ENCODE measurements at regions not wholly inside any gene's neighbourhood (a gene's known extent, or its start where the extent isn't known, plus 50 kb on each side); places are given as distances from the start of the nearest gene placed in this dataset.
"Not testable (repeated sequence)": the region's sequence is repeated elsewhere in the genome, so short reads cannot be mapped to it uniquely, and the experiment has no call there.

DNA sequence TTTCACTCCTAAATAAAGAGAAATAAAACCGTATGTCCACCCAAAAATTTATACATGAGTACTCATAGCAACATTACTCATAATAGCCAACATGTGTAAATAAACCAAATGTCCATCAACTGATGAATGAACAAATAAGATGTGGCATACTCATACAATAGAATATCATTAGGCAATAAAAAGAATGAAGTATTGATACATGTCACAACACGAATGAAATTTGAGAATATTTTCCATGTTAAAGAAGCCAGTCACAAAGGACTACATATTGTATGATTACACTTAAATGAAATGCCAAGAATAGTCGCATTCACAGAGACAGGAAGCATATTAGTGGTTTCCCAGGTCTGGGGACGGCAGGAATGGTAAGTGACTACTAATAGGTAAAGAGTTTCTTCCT lies 869.2 kb downstream of the IGSF11 start:
- in situ Hi-C loops (cut with MboI; ENCODE audit: low sequenced_read_pairs): no loop called here

- in situ Hi-C loops (cut with MboI; ENCODE audit: low sequenced_read_pairs): no loop called here
These were observed 867.1 kb downstream of the IGSF11 start for GRCh38 chr3:118167571-118167970.

DNA sequence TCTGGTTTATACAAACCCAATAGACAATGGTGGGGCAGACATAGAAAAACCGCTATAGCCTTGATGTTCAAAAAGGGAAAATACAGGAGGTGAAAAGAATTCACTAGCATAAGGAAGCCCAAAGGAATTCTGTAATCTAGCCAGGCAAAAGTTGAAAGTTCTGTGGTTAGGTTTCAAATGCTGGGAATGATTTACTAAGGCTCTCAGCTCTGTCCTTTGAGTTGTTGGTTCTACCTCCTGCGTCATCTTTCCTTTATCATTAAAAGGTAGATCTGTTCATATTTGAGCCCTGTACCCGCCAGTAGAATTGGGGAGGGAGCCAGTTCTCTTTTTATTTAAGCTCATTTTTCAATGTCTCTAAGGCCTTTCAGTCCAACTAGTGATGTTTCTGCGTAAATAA lies 866.5 kb downstream of the IGSF11 start:
- in situ Hi-C loops (cut with MboI; ENCODE audit: low sequenced_read_pairs): no loop called here

- in situ Hi-C loops (cut with MboI; ENCODE audit: low sequenced_read_pairs): no loop called here
These were observed 863.3 kb downstream of the IGSF11 start for GRCh38 chr3:118171236-118171852.

DNA sequence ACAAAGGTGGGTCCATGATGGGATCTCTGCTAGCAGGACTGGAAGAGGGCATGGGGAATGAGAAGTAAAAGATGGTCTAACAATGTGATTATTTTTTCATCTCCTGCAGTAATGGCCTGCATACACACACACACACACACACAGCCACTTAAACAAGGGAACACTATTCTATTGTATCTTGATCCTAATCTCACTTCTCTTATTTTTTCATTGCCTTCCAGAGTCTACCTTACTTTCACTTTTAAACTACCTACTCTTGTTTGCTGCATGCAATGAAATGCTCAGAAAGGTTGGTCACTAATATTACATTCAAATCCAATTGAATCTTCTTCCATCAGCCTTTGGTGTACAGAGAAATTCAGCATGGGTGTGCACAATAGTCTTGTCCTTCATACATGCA lies 853.8 kb downstream of the IGSF11 start:
- in situ Hi-C loops (cut with MboI; ENCODE audit: low sequenced_read_pairs): no loop called here

- in situ Hi-C loops (cut with MboI; ENCODE audit: low sequenced_read_pairs): no loop called here
These were observed 853.4 kb downstream of the IGSF11 start for GRCh38 chr3:118181274-118181673.

- in situ Hi-C loops (cut with MboI; ENCODE audit: low sequenced_read_pairs): no loop called here
These were observed 848.6 kb downstream of the IGSF11 start for GRCh38 chr3:118186051-118186450.

- in situ Hi-C loops (cut with MboI; ENCODE audit: low sequenced_read_pairs): no loop called here
These were observed 847.4 kb downstream of the IGSF11 start for GRCh38 chr3:118187221-118187620.

GRCh38 chr3:118196183-118196582 lies 838.5 kb downstream of the IGSF11 start:
- in situ Hi-C loops (cut with MboI; ENCODE audit: low sequenced_read_pairs): no loop called here

DNA sequence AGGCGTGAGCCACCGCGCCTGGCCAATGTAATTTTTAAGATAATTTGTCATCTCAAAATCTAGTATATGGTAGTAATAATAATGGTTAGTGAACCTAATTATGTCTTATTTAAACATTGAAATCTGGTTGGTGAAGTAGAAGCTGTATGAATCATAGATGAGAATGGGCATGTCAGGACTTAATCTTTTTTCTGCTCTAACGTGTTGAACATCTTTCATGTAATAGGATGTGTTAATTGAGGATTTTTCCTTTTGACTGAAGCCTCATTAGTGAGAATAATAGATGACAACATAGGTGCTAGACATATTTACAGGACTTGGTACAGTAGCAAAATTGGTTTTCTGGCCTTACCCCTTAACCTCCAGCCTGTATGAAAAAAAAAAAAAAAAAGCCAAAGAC lies 835.6 kb downstream of the IGSF11 start:
- in situ Hi-C loops (cut with MboI; ENCODE audit: low sequenced_read_pairs): no loop called here

DNA sequence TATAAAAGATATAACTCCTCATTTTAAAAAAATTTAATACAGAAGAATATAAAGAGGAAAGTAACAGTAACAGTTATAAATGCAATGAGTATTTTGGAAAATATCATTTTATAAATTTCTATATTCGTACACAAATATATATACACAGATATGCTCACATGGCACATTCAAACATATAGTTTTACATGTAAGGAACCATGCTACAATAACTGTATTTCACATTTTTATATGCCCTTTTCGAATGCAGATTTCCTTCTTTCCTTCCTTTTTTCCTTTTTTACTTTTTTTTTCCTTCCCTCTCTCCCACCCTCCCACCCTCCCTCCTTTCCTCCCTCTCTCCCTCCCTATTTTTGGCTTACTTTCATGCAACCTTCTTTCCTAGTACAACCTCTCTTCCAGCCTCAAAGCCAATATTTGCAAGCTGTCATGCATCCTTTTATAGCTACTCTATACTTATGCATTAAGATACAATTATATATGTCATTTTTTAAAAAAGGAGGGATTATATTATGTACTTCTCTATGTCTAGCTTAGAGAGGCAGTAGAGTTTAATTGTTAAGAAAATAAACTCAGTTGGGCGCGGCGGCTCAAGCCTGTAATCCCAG lies 830.5 kb downstream of the IGSF11 start:
- in situ Hi-C loops (cut with MboI; ENCODE audit: low sequenced_read_pairs): no loop called here

- in situ Hi-C loops (cut with MboI; ENCODE audit: low sequenced_read_pairs): no loop called here
These were observed 827.4 kb downstream of the IGSF11 start for GRCh38 chr3:118207271-118207670.

DNA sequence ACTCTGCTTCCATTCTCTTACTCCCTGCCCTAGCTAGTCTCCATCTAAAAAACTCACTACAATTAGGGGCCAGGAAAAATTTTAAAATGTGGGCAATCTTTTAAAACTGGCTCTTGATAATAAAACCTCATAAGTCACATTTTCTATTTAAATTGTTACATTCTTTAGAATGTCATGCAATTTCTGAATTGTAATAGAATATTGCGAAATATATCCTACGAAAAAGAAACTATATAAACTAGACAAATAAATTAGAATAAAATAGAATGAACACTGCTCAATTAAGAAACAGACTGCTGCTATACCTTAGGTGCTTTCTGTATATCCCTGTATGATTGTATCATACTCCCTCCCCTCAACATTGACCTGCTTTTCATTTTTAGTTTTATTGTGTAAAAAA lies 826.0 kb downstream of the IGSF11 start:
- in situ Hi-C loops (cut with MboI; ENCODE audit: low sequenced_read_pairs): no loop called here

- in situ Hi-C loops (cut with MboI; ENCODE audit: low sequenced_read_pairs): no loop called here
These were observed 820.8 kb downstream of the IGSF11 start for GRCh38 chr3:118213892-118214291.

- in situ Hi-C loops (cut with MboI; ENCODE audit: low sequenced_read_pairs): no loop called here
These were observed 808.4 kb downstream of the IGSF11 start for GRCh38 chr3:118226206-118226605.

DNA sequence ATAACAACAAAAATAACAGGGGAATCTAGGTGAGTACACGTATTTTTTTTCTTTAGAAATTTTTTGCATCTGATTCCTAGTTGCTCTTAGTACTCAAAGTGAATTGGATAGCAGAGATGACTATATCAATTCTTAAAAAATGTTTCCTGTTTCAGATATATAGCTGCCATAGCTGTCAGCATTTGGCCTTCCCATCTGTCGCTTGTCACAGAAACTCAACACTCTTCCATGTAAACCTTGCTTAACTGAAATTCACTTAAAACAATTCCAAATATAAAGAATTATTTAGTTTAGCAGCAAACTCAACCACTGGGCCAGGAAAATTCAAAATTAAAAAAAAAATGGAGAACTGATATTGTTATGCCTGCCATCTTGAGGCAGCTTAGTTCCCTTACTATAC lies 807.5 kb downstream of the IGSF11 start:
- in situ Hi-C loops (cut with MboI; ENCODE audit: low sequenced_read_pairs): no loop called here

GRCh38 chr3:118228151-118228550 lies 806.5 kb downstream of the IGSF11 start:
- in situ Hi-C loops (cut with MboI; ENCODE audit: low sequenced_read_pairs): no loop called here

- in situ Hi-C loops (cut with MboI; ENCODE audit: low sequenced_read_pairs): no loop called here
These were observed 805.5 kb downstream of the IGSF11 start for GRCh38 chr3:118229196-118229595.

- in situ Hi-C loops (cut with MboI; ENCODE audit: low sequenced_read_pairs): no loop called here
These were observed 803.1 kb downstream of the IGSF11 start for GRCh38 chr3:118231578-118231977.

- in situ Hi-C loops (cut with MboI; ENCODE audit: low sequenced_read_pairs): no loop called here
These were observed 795.4 kb downstream of the IGSF11 start for GRCh38 chr3:118239253-118239652.

DNA sequence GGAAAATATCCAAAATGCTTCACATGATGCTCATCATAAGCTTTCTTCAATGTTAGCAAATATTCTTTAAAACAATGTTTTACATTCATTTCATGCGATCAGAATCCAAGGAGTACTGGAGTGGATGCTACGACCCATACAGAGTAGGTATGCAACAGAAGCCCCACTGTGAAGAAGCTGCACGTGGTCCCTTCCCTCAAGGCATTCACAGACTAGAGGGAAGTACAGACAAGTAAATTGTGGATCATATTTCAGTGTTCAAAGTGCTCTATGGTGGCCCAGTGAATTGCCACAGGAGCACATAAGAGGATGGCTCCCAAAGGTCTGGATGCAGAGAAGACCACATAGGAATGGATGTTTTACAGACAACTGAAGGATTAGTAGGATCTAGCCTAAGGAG lies 789.9 kb downstream of the IGSF11 start:
- in situ Hi-C loops (cut with MboI; ENCODE audit: low sequenced_read_pairs): no loop called here

DNA sequence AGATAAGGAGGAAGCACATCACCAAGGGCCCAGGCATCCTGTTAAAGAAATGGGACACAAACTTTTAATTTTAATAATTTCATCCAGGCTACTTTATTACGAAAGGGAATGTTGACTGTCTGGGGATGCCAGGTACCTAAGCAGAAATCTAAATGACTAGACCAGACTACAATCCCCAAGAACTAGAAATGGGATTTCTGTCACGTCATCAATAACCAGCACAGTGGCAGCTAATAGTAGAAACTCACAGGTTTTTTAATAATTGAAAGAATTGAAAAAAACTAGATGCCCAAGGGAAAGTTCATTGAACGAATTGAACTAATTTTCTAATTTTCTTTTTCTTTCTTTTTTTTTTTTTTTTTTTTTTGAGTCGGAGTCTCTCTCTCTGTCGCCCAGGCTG lies 789.3 kb downstream of the IGSF11 start:
- in situ Hi-C loops (cut with MboI; ENCODE audit: low sequenced_read_pairs): no loop called here

- in situ Hi-C loops (cut with MboI; ENCODE audit: low sequenced_read_pairs): not testable (repeated sequence)
These were observed 775.8 kb downstream of the IGSF11 start for GRCh38 chr3:118258850-118259249.

Data from HL-60/S4 treated with phorbol 12-myristate 13-acetate at 8.2 ng/mL for 4 days and 3 days (cell line).